ENCODE measurements at regions not wholly inside any gene's neighbourhood (a gene's known extent, or its start where the extent isn't known, plus 50 kb on each side); places are given as distances from the start of the nearest gene placed in this dataset.
A peak's percentile ranks its signal among the peaks of the same experiment; 100 is the strongest.

GRCh38 chr10:8431511-8431910 is 377.0 kb downstream of the GATA3 start:
- intact Hi-C loops (cut with DNase I), result no loop called here
- H3K9me3 ChIP-seq, result no peaks in the 10 kb centered on the region
- H3K36me3 ChIP-seq, result no peaks in the 10 kb centered on the region
- no peaks in the 10 kb centered on the region for H3K4me1 ChIP-seq
- H3K4me3 ChIP-seq, result no peak overlapping the region
- H3K27ac ChIP-seq, result no peak overlapping the region
- H3K27me3 ChIP-seq, result no peaks in the 10 kb centered on the region
- TF ChIP-seq CTCF (IDR thresholded peaks at IDR 0.05), result no peak
- DNase-seq, result no peak
- no peak for ATAC-seq

- H3K36me3 ChIP-seq, result no peaks in the 10 kb centered on the region
- ATAC-seq (peak; percentile 78), DNase-seq (no peak)
- intact Hi-C loops (cut with DNase I), result no loop called here
- no peaks in the 10 kb centered on the region for H3K4me1 ChIP-seq
- H3K27ac ChIP-seq, result no peak overlapping the region
- H3K27me3 ChIP-seq, result no peaks in the 10 kb centered on the region
- H3K9me3 ChIP-seq, result no peaks in the 10 kb centered on the region
- H3K4me3 ChIP-seq, result no peak overlapping the region
- TF ChIP-seq CTCF (IDR thresholded peaks at IDR 0.05), result no peak
Observed at GRCh38 chr10:8435186-8436055, 380.9 kb downstream of the GATA3 start.

DNA sequence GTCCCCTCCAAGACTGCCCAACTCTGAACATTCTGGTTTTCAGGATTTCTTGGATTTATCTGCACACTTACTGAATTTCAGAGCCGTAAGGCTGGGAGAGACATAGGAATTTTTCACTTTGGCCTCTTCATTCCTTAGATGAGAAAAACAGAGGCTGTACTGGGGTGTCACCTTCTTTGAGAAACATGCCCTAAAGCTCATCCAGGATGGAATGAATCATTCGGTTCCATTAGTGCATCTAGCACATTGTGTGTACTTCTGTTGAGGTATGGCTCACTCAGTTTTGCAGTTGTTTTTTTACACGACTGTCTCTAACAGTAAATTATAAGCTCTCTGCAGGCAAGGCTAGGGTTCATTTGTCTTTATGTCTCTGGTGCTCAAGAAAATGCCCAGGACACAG is 383.4 kb downstream of the GATA3 start:
- Histone ChIP-seq H3K27ac (no peak overlapping the region), H3K27me3 (no peaks in the 10 kb centered on the region), H3K36me3 (no peaks in the 10 kb centered on the region), H3K4me1 (no peaks in the 10 kb centered on the region), H3K9me3 (no peaks in the 10 kb centered on the region), H3K4me3 (no peak overlapping the region)
- ATAC-seq (no peak), DNase-seq (no peak)
- intact Hi-C loops (cut with DNase I), result no loop called here
- TF ChIP-seq CTCF (IDR thresholded peaks at IDR 0.05), result no peak

DNA sequence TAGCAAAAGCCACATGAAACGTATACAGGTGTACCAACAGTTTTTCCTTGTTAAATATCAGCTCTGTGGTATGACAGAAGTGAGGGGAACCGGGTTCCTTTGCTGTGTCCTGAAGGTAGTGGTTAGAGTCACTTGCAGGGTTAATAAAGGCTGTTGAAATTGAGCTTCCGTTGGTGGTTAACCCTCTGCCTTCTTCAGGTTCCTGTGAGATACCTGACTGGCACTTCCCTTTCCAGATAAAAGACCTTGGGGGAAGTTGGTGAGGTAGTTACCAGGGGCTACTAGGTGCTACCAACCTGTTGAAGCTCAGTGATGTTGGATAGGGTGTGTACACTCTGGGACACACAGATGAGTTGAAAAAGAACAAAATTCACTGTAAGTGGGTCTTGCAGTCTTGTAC is 384.1 kb downstream of the GATA3 start:
- no peaks in the 10 kb centered on the region for H3K4me1 ChIP-seq
- H3K27me3 ChIP-seq, result no peaks in the 10 kb centered on the region
- no peak for TF ChIP-seq CTCF (IDR thresholded peaks at IDR 0.05)
- H3K27ac ChIP-seq, result no peak overlapping the region
- no peak for DNase-seq
- no peak overlapping the region for H3K4me3 ChIP-seq
- H3K36me3 ChIP-seq, result no peaks in the 10 kb centered on the region
- no peak for ATAC-seq
- intact Hi-C loops (cut with DNase I), result no loop called here
- H3K9me3 ChIP-seq, result no peaks in the 10 kb centered on the region

DNA sequence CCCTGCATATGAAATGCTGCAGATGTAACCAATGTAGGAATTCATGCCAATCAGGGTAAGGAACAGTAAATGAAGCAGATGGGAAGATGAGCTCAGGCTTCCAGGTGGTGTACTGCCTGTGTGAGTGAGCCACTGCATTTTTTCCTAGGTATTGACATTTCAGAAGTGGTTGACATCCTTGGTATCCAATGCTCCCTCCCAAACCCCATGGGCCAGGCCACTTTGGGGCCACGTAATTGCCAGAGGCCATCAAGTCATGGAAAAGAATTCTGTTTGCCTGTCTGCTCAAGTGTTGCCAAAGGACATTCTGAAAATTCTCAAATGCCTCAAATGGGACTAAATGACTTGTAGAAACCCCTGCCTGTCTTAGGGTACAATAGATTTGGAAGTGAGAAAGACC is 384.6 kb downstream of the GATA3 start:
- no peak overlapping the region for H3K27ac ChIP-seq
- H3K4me3 ChIP-seq, result no peak overlapping the region
- TF ChIP-seq CTCF (IDR thresholded peaks at IDR 0.05), result no peak
- no peaks in the 10 kb centered on the region for H3K9me3 ChIP-seq
- intact Hi-C loops (cut with DNase I), result no loop called here
- no peaks in the 10 kb centered on the region for H3K27me3 ChIP-seq
- DNase-seq (no peak), ATAC-seq (no peak)
- no peaks in the 10 kb centered on the region for H3K36me3 ChIP-seq
- H3K4me1 ChIP-seq, result no peaks in the 10 kb centered on the region
